Gastroesophageal sphincter (tissue), 3 donors: ENCODE measurements at regions not wholly inside any gene's neighbourhood (a gene's known extent, or its start where the extent isn't known, plus 50 kb on each side); places are given as distances from the start of the nearest gene placed in this dataset.

Experiments
- CTCF ChIP-seq, 4 experiments: fragments of 200-600 bp in 2 of 4; fragments of 450-650 bp in 2 of 4; sonication (generic) in 1 of 4; IDR thresholded peaks; one replicate each; pipeline ENCODE4 v1.5.1; 2017 to 2019; ENCODE audit warnings: antibody characterized with exemption in 4 of 4, mild to moderate bottlenecking in 2 of 4, moderate library complexity in 2 of 4
- POLR2A ChIP-seq, 2 donors: fragments of 450-650 bp; IDR thresholded peaks; one replicate each; pipeline ENCODE4 v1.6.1; 2017; ENCODE audit warnings: antibody characterized with exemption in 2 of 2, mild to moderate bottlenecking in 2 of 2, moderate library complexity in 1 of 2
- POLR2AphosphoS5 ChIP-seq: sonication (generic); formaldehyde crosslinking; IDR thresholded peaks from one replicate; pipeline ENCODE4 v1.6.1; 2017; ENCODE audit warnings: antibody characterized with exemption

- no peak for TF ChIP-seq CTCF (IDR thresholded peaks at IDR 0.05)
- no peak for TF ChIP-seq POLR2AphosphoS5
- TF ChIP-seq POLR2A (IDR thresholded peaks at IDR 0.05) = no peak
Observed at GRCh38 chr4:8765084-8765483, 106.6 kb downstream of the HMX1 start.
